ENCODE measurements at regions not wholly inside any gene's neighbourhood (a gene's known extent, or its start where the extent isn't known, plus 50 kb on each side); places are given as distances from the start of the nearest gene placed in this dataset.

GRCh38 chr6:144695858-144696533 is 410.9 kb downstream of the UTRN start:
- Mint-ChIP-seq H3K4me3 (no peak overlapping the region), H3K36me3 (ENCODE audit: low read depth) (peaks cover 34% of the 10 kb centered on the region), H3K4me1 (peaks cover 9% of the 10 kb centered on the region), H3K27me3 (no peaks in the 10 kb centered on the region), H3K27ac (no peak overlapping the region), H3K9me3 (peaks cover 9% of the 10 kb centered on the region)
- ChIA-PET POLR2A (no interaction called here), CTCF (no interaction called here)
- DNase-seq = no peak
- intact Hi-C loops (cut with micrococcal nuclease) = no loop called here
- TF ChIP-seq CTCF (IDR thresholded peaks at IDR 0.05) = no peak
- no peak for ATAC-seq (ENCODE audit: low read depth)

- intact Hi-C loops (cut with micrococcal nuclease) = no loop called here
- H3K27me3 Mint-ChIP-seq = no peaks in the 10 kb centered on the region
- DNase-seq (no peak), ATAC-seq (ENCODE audit: low read depth) (no peak)
- no peak for TF ChIP-seq CTCF (IDR thresholded peaks at IDR 0.05)
- ChIA-PET POLR2A (no interaction called here), CTCF (no interaction called here)
- H3K36me3 Mint-ChIP-seq (ENCODE audit: low read depth) = peaks cover 30% of the 10 kb centered on the region
- no peak overlapping the region for H3K27ac Mint-ChIP-seq
- H3K4me3 Mint-ChIP-seq = no peak overlapping the region
- peaks cover 9% of the 10 kb centered on the region for H3K4me1 Mint-ChIP-seq
- H3K9me3 Mint-ChIP-seq = peaks cover 6% of the 10 kb centered on the region
Observed at GRCh38 chr6:144696610-144697368, 411.7 kb downstream of the UTRN start.

- ATAC-seq (ENCODE audit: low read depth) = no peak
- intact Hi-C loops (cut with micrococcal nuclease) = no loop called here
- H3K4me1 Mint-ChIP-seq = peaks cover 9% of the 10 kb centered on the region
- H3K27me3 Mint-ChIP-seq = no peaks in the 10 kb centered on the region
- peaks cover 3% of the 10 kb centered on the region for H3K9me3 Mint-ChIP-seq
- H3K27ac Mint-ChIP-seq = no peak overlapping the region
- CTCF ChIA-PET = no interaction called here
- POLR2A ChIA-PET = no interaction called here
- H3K36me3 Mint-ChIP-seq (ENCODE audit: low read depth) = peaks cover 24% of the 10 kb centered on the region
- no peak for TF ChIP-seq CTCF (IDR thresholded peaks at IDR 0.05)
- H3K4me3 Mint-ChIP-seq = no peak overlapping the region
- no peak for DNase-seq
Observed at GRCh38 chr6:144697369-144697760, 412.2 kb downstream of the UTRN start.

GRCh38 chr6:144697801-144698200 is 412.7 kb downstream of the UTRN start:
- Mint-ChIP-seq H3K4me1 (peaks cover 7% of the 10 kb centered on the region), H3K9me3 (no peaks in the 10 kb centered on the region), H3K4me3 (no peak overlapping the region), H3K27ac (no peak overlapping the region), H3K36me3 (ENCODE audit: low read depth) (peaks cover 21% of the 10 kb centered on the region), H3K27me3 (no peaks in the 10 kb centered on the region)
- intact Hi-C loops (cut with micrococcal nuclease) = no loop called here
- ChIA-PET CTCF (no interaction called here), POLR2A (no interaction called here)
- DNase-seq (no peak), ATAC-seq (ENCODE audit: low read depth) (no peak)
- TF ChIP-seq CTCF (IDR thresholded peaks at IDR 0.05) = no peak

GRCh38 chr6:144702781-144703180 is 417.6 kb downstream of the UTRN start:
- ChIA-PET CTCF (no interaction called here), POLR2A (no interaction called here)
- ATAC-seq (ENCODE audit: low read depth) (no peak), DNase-seq (no peak)
- Mint-ChIP-seq H3K4me1 (no peaks in the 10 kb centered on the region), H3K27me3 (no peaks in the 10 kb centered on the region), H3K9me3 (no peaks in the 10 kb centered on the region), H3K36me3 (ENCODE audit: low read depth) (peaks cover 27% of the 10 kb centered on the region), H3K4me3 (no peak overlapping the region), H3K27ac (no peak overlapping the region)
- intact Hi-C loops (cut with micrococcal nuclease) = no loop called here
- no peak for TF ChIP-seq CTCF (IDR thresholded peaks at IDR 0.05)
